Hepatocyte (in vitro differentiated cells): ENCODE measurements at regions not wholly inside any gene's neighbourhood (a gene's known extent, or its start where the extent isn't known, plus 50 kb on each side); places are given as distances from the start of the nearest gene placed in this dataset.

Experiments used
- CTCF ChIP-seq: fragments of 200-600 bp; sonication (generic); IDR thresholded peaks from 2 replicates; pipeline ENCODE4 v1.5.1; 2016; ENCODE audit warnings: antibody characterized with exemption, mild to moderate bottlenecking; ENCODE audit not compliant: poor library complexity
- EZH2 ChIP-seq: fragments of 200-600 bp; sonication (generic); IDR thresholded peaks from 2 replicates; pipeline ENCODE4 v1.6.1; 2016; ENCODE audit warnings: antibody characterized with exemption, mild to moderate bottlenecking, borderline replicate concordance

DNA sequence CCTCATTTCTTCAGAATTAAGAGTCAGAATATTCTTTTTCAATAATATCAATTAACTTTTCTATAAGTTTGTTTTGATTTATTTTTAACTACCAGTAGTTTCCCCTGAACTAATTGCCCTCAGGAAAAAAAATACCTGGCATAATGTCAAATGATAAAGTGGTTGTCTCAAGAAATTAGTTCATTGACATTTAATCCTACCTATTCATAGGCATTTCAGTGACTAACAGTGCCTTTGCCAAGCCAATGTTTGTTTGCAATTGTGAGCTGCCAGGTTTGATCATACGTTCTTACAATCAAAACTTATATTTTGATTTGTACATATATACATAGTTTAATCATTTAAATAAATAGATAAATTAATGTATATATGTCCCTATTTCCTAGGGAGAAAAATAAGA is 267.3 kb upstream of the MC4R start:
- TF ChIP-seq CTCF (no peak), EZH2 (no peak)
